ENCODE measurements at regions not wholly inside any gene's neighbourhood (a gene's known extent, or its start where the extent isn't known, plus 50 kb on each side); places are given as distances from the start of the nearest gene placed in this dataset.

DNA sequence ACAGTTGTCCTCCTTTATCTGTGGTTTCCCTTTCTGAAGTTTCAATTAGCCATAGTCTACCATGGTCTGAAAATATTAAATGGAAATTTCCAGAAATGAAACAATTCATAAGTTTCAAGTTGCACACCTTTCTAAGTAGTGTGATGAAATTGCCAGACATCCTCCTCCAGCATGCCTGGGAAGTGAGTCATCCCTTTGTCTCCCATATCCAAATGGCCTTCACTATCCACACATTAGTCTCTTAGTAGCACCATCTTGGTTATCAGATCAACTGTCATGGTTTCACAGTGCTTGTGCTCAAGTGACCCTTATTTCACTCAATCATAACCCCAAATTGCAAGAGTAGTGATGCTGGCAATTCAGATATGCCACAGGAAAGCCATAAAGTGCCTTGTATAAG lies 83.4 kb upstream of the PPP1R9A start:
- Histone ChIP-seq H2BK15ac (ENCODE audit: low read depth, low read length) (no peak overlapping the region), H2BK20ac (ENCODE audit: low read depth, low read length, poor library complexity, severe bottlenecking) (no peak overlapping the region), H3K9ac (ENCODE audit: extremely low read depth, insufficient read length, low read length) (no peak overlapping the region), H3K4ac (ENCODE audit: low read depth, low read length) (no peak overlapping the region), H3K4me2 (ENCODE audit: insufficient read depth, insufficient read length, low read length) (no peak overlapping the region), H4K5ac (ENCODE audit: insufficient read length, low read depth, low read length) (no peak overlapping the region), H4K91ac (ENCODE audit: insufficient read length, low read depth, low read length) (no peak overlapping the region), H2BK5ac (ENCODE audit: insufficient read length, low read length) (no peak overlapping the region), H3K14ac (ENCODE audit: insufficient read depth, low read length) (no peak overlapping the region), H3T11ph (ENCODE audit: low read length) (no peak overlapping the region), H2AK5ac (ENCODE audit: insufficient read length, low read length) (no peak overlapping the region), H3K4me1 (ENCODE audit: insufficient read depth, low read length) (no peaks in the 10 kb centered on the region), H4K8ac (replicated peaks; ENCODE audit: insufficient read length, low read depth, low read length) (no peak overlapping the region), H3K79me2 (ENCODE audit: insufficient read depth, low read length) (no peaks in the 10 kb centered on the region), H3K79me1 (ENCODE audit: insufficient read depth, low read depth, low read length, poor library complexity, severe bottlenecking) (no peaks in the 10 kb centered on the region), H3K27me3 (ENCODE audit: insufficient read depth, low read length) (no peaks in the 10 kb centered on the region), H3K18ac (ENCODE audit: insufficient read length, low read depth, low read length) (no peak overlapping the region), H3K56ac (ENCODE audit: insufficient read length, low read depth, low read length) (no peak overlapping the region), H3K27ac (ENCODE audit: insufficient read length, low read depth, low read length) (no peak overlapping the region), H3K9me3 (ENCODE audit: control insufficient read depth, low read depth, low read length) (peaks cover 6% of the 10 kb centered on the region), H2AFZ (ENCODE audit: low read length) (no peak overlapping the region), H3K23me2 (ENCODE audit: insufficient read length, low read depth, low read length, poor library complexity, severe bottlenecking) (no peaks in the 10 kb centered on the region), H2BK12ac (ENCODE audit: insufficient read length, low read depth, low read length) (no peak overlapping the region), H3K23ac (ENCODE audit: insufficient read length, low read depth, low read length) (no peak overlapping the region), H2BK120ac (ENCODE audit: low read depth, low read length, poor library complexity, severe bottlenecking) (no peak overlapping the region), H4K20me1 (ENCODE audit: control insufficient read depth, insufficient read depth, insufficient read length) (no peaks in the 10 kb centered on the region)
- peaks cover 15 to 18% of the 10 kb centered on the region in 2 experiments for H3K9me3 Mint-ChIP-seq
- DNase-seq: no peak
- peaks cover 4 to 11% of the 10 kb centered on the region in 2 experiments; a peak in 3 of 4 replicates for H3K4me1 Mint-ChIP-seq
- peaks cover 4 to 13% (median 9%) of the 10 kb centered on the region in 3 experiments for H3K36me3 Mint-ChIP-seq (ENCODE audit: insufficient read depth in 1 of 3, low read depth in 3 of 3)
- no peak overlapping the region for H3K27ac Mint-ChIP-seq
- TF ChIP-seq, protein P1, sequence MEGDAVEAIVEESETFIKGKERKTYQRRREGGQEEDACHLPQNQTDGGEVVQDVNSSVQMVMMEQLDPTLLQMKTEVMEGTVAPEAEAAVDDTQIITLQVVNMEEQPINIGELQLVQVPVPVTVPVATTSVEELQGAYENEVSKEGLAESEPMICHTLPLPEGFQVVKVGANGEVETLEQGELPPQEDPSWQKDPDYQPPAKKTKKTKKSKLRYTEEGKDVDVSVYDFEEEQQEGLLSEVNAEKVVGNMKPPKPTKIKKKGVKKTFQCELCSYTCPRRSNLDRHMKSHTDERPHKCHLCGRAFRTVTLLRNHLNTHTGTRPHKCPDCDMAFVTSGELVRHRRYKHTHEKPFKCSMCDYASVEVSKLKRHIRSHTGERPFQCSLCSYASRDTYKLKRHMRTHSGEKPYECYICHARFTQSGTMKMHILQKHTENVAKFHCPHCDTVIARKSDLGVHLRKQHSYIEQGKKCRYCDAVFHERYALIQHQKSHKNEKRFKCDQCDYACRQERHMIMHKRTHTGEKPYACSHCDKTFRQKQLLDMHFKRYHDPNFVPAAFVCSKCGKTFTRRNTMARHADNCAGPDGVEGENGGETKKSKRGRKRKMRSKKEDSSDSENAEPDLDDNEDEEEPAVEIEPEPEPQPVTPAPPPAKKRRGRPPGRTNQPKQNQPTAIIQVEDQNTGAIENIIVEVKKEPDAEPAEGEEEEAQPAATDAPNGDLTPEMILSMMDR (conservative IDR thresholded peaks at IDR 0.05): no peak
- H3K27me3 Mint-ChIP-seq (ENCODE audit: low read depth): no peaks in the 10 kb centered on the region
- no peak overlapping the region for H3K4me3 Mint-ChIP-seq
